Right hindlimb (tissue), 1 donor: ENCODE measurements at regions not wholly inside any gene's neighbourhood (a gene's known extent, or its start where the extent isn't known, plus 50 kb on each side); places are given as distances from the start of the nearest gene placed in this dataset.
"Not testable (repeated sequence)": the region's sequence is repeated elsewhere in the genome, so short reads cannot be mapped to it uniquely, and the experiment has no call there.

Source experiments
- DNase-seq: peaks from one replicate; pipeline ENCODE4 v3.0.0-alpha.2; 2018

DNA sequence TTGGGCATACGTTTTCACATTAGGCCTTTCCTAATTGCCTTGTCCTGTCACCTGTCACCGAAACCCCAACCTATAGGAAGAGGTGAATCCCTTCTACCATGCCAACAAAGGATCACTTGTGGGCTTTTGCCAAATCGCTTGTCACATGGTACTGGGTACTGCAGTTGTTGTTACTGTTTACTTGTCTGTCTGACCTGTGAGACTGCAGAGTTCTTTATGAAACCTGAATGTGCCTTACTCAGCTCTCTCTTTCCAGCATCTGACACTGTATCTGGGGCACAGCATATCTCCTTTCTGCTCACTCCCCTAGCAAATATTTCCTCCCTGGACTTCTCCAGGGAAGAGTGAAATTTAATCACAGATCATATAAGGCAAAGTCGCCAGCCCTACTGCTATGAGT lies 1272.4 kb downstream of the CDH8 start:
- no peak for DNase-seq

DNA sequence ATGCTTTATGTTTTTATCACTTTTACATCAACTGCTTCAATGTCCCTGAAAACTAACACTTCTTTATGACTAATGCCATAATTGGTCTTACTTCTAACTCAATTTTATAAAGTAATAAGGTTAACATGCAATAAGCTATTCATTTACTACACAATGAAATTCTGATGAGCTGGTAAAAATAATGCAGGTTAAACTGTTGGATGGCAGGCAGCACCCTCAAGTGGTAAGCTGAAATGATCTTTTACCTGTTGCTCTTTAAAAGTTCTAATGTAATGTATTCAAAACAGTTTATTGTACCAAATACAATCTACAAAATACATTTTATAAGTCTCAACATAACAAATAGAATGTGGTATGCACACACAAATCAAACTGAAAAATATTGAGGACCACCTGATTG lies 1280.3 kb downstream of the CDH8 start:
- no peak for DNase-seq

DNA sequence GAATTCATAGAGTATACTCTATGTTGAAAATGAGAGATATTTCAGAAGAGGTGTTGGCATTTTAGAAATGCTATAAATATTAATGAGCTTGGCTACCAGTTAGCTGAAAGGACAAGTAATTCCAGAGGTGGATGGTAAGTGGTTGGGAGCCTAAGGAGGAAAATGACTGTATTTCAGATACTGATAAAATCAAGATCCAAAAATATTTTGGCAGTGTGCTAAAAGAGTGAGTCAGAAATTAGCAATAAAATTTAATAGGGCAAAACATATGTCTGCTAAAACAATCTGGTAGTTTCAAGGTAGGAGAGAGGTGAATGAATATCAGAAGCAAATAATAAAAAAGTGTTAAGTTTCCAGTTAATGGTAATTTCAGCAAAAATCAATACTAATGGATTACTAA lies 1287.9 kb downstream of the CDH8 start:
- no peak for DNase-seq

DNA sequence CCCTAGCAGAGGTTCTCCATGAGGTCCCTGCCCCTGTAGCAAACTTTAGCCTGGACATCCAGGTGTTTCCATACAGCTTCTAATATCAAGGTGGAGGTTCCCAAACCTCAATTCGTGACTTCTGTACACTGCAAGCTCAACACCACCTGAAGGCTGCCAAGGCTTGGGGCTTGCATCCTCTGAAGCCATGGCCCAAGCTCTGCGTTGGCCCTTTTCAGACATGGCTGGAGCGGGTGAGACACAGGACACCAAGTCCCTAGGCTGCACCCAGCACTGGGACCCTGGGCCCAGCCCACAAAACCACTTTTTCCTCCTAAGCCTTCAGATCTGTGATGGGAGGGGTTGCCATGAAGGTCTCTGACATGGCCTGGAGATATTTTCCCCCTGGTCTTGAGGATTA lies 1292.0 kb downstream of the CDH8 start:
- no peak for DNase-seq

DNA sequence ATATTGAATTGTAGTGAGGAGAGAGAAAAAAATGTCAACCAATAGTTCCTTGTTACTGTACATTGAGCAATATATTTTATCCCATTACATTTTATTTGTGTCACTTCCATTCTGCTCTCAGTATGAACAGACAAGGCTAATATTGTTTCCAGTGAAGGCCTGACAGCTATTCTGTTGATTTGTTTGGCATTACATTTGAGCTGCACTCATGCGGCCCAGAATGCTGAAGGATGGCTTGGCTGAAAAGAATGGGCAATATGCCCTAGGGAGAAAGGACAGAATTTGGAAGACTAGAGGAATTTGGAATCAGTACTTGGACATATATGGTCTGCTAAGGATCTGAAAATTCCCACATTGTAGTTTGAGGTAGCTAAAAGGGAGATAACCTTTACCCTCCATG lies 1294.4 kb downstream of the CDH8 start:
- DNase-seq: no peak

DNA sequence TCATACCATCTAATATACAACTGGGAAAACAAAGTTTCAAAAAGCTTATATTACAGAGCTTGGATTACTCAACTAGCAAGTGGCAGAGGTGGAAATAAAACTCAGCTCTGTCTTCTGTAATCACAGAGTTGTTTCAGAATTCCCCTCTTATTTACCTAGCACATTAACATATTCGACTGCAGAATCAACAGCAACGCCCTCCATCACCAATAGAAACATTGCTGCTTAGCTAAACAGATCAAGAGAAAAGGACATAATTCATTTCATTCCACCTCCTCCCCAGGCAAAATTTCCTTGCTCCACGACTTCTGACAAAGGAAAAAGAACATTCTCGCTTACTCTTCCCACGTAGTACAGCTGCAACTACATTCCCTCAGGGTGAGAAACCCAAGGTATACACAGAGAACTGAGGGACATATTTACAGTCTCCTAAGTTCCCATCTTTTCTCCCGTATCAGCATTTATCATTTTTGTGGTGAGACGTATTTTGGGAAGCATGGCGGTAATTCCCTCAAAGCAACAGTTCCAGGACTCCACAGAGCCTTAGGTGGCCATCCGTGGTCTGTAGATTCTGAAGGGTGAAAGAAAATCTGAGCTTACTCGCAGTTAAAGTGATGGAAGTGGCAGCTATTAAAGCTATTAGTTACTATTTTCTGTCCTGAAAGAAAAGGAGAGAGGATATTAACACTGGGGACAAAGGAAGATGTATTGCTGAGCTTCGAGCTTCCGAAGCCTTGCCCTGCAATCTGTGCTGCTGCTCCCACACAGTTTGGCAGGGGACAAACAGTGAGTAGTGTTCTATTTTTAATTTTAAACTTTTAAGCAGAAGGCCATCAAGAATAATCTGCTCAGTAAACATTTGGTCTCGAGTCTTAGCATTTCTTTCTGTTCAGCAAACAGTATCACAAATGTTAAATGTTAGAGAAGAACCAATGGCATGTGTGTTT lies 1296.2 kb downstream of the CDH8 start:
- no peak for DNase-seq

DNA sequence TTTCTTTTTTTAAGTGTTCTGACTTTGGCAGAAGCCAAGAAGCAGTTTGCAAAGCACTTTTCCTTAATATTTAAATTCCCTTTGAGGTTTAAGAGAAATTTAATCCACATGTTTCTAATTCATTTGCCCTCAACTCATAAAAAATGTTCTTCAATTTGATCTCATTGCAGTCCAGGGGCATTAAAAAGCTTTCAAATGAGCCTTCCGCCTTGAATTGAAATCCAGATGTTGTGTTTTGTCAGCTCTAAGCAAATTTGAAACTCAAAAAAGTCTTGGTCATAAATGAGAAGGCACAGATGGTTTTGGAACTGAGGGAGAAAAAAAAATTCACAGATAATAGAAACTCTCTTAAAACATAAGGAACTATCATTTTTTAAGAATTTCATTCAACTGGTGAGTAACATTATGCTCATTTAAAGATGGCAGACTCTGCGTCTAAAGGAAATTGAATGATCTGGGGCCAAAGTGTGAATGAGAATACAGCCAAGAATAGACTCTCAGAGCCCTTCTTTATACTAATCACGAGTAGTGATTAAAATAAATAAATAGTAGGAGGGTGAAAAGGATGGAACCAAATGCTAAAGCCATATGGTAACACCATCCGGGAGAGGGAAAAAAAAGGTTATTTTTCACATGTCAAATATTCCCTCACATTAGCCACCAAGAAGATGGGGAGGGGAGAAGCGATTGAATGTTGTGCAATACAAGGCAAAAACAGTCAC lies 1304.7 kb downstream of the CDH8 start:
- DNase-seq: no peak

DNA sequence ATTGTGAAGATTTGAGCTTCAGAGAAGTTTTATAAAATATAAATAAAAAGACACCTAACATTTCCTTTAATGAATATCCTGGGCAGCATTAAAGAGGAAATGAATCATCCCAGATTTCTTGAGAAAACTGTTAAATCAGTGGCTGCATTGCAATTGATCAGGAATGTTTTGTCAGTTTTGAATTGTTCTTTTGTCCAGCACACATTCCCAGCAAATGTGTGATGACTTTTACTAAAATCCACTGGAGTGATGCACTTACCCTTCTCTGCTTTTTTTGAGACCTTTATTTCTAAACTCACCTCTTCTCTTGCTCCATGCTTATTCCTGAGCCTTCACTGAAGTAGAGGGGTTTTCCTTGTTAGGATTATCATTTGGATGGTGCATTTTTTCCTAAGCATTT lies 1307.2 kb downstream of the CDH8 start:
- no peak for DNase-seq

DNA sequence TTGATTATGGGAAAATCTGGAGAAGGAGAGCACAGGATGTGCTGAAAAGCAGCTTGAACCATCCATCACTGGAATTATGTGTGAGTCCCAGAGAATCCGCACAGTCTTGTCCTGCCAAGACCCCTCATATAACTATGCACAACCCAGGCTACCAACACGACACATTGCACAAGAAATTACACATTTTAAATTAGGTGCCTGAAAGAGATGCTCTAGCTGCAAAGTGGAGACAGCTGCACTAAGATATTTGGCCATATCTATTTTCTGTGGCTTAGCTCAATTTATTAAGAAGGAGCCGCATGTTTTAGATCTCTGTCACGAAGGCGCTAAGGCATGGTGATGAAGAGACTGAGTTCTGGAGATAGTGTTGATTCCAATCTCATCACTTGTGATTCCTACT lies 1308.4 kb downstream of the CDH8 start:
- peak; percentile 38 for DNase-seq

DNA sequence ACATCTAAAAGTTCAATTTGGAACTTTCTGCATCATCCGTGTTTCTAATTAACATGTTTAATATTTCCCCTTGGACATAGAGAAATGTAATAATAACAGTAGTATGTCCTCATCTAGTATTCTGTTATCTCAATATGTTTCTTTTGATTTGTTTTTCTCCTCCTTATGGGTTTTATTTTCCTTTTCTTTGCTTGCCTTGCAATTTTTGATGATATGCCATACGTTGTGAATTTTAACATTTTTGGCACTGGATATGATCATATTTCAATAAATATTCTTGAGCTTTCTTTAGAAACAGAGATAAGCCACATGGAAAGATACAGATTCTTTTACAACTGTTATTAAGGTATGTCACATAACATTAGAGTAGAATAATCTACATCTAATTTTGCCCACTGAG lies 1316.2 kb downstream of the CDH8 start:
- DNase-seq: no peak

DNA sequence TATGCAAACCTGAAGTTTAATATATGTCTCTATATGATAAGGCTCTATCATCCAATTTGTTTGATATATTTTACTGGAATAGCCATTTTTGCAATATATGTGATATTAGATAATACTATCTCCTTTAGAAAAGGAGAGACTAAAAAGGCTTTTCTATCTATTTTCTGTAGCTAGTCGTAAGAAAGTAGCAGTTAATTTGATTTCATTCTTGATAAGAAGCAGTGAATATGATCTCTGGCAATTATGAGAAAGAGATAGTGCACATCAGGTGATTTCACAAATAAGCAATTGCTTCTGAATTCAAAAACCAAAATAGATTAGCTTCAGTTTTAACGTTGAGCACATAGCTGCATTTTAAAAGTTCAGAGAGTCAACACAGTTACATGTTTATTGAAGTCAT lies 1318.4 kb downstream of the CDH8 start:
- no peak for DNase-seq

DNA sequence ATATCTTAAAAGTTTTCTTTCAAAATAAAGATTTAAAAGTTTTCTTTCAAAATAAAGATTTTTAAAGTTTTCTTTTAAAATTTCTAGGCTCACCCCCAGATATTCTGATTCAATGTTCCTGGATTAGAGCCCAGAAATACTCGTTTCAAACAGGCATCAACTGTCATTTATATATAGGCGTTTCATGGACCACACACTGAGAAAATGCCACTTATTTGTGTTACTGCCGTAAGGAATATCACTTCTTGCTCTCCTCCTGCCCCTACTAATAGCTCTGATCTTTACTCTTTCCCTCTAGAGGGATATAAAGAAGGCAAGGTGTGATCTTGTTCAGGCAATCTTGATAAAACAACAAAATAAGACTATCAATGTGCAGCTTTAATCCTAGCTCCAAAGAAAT lies 1324.1 kb downstream of the CDH8 start:
- DNase-seq: no peak

DNA sequence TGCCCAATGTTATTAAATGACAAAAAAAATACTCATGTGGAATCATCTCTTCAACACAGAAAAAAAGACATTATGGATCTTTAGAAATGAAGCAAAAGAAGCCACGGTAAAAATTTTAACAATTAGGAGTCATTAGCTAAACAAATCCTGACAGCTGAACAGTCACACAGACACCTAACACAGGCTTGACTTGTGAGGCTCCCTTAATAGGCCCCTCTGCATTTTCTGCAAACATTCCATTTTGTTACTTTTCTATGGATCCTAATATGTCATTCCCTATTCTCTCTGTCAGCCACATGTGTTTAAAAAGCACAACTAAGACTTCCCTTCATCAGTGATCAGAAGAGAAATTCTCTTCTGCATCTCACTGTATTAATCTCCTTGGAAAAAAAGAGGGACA lies 1331.5 kb downstream of the CDH8 start:
- DNase-seq: no peak

DNA sequence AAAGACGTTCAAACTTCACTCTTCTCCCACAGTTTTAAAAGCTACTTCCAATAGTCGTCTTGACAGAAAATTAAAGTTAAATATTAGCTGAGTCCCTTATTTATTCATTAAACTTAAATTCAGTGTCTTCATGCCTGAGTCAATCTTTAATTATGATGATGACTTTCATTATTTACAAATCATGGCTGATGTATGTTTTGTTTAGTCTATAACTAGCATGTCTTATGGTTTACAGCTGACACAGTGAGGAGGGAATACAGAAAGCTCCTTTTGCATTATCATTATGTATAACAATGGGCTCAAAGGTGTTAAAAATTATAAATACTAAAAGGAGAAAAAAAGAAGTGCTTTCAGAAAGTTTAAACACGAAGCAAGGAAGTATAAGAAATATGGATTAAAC lies 1333.1 kb downstream of the CDH8 start:
- no peak for DNase-seq

DNA sequence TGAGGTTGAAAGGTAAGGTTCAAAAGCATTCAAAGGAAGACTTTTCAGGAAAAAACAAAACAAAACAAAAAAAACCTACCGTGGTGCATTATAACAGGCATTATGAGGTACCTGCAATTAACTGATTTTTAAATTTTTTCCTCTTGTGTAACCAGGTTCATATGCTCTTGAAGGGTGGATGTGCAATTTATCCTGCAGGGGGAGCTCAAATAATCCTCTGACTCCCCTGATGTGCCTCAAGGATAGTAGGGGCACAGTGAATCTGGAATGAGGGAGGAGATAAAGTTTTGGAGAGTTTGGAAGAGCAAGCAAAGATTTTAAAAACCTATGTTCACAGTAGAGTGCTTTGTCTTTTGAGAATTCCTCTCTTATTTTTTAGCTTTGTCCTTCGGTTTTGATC lies 1349.4 kb downstream of the CDH8 start:
- no peak for DNase-seq

DNA sequence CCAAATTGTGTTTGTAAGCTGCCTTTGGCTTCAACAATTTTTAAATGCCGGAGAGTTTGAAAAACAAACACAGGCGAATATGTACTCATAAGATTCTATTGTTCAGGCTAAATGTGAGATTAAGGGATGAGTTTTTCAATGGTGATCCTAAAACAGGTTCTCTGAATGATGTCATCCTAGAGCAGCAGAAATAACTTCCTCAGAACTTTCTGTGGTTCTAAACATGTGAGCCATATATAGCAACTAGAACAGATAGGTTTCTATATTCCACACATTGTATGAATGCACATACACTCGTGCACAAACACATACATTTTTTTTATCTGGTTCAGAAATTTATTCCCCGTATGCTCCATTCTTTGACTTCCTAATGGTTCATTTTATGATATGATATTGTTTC lies 1352.2 kb downstream of the CDH8 start:
- DNase-seq: no peak

DNA sequence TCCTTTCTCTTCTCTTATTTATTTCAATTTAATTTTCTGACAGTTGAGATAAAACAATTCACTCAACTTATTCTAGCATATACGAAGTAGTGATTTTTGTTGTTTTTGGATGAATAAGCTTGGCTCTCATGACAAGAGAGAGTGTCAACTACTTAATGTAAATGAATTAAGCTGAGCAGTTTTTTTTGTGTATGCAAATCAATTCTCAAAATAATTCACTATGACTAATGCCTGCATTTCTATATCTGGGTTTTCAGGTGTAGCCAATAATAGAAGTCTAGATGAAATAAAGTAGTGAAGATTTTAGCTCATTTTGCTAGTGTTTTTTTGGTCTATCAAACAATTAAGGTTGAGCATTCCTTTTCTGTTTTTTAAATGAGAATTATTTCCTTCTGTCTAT lies 1354.0 kb downstream of the CDH8 start:
- DNase-seq: no peak

DNA sequence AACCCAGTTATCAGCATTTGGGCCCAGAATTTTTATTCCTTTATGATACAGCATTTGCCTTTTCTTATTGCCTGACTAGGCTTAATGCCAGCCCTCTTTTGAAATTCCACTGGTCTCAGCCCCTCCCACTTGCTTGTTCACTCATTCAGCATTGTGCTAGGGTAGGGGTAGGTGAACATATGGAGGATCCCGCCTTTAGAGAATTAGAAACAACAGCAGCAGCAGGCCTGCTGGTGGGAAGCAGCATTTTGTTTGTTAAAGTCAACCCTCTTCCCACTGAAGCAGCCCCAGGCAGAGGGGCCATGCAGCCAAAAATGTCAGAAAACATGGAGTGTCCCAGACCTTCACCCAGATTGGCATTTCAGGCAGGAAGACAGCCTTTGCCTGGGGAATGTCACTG lies 1355.2 kb downstream of the CDH8 start:
- no peak for DNase-seq

DNA sequence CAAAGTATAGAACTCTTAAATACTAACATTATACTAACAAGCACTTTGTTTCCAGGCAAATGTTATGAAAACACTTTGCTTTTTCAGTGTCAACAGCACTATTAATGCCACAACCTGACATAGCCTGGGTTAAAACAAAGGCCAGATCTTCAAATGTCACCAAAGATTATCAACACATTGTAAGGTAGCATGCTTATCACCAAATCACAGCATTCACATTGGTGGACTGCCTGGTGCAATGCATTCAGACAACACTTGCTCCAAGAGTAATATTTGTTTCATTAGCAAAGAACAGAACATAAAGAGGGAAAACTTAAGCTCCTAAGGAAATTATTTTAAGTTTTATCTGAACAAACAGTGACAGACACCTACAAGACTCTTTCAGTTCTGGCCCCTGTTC lies 1361.2 kb downstream of the CDH8 start:
- no peak for DNase-seq

DNA sequence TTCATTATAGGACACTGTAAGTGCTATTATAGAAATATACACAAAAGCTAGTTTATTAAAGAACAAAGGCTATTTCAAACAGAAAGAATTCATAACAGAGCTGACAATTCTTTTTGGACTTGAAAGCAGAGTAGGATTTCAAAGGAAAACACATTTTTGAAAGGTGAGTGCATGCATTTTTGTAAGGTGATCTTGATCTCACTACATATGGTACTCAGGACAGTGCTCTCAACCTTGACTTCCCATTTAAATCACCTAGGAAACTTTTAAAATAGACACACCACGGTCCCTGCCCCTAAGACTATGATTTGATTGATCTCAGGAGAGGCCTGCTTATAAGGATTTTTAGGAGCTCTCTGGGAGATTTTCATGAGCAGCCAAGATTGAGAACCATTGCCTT lies 1362.0 kb downstream of the CDH8 start:
- DNase-seq: no peak

DNA sequence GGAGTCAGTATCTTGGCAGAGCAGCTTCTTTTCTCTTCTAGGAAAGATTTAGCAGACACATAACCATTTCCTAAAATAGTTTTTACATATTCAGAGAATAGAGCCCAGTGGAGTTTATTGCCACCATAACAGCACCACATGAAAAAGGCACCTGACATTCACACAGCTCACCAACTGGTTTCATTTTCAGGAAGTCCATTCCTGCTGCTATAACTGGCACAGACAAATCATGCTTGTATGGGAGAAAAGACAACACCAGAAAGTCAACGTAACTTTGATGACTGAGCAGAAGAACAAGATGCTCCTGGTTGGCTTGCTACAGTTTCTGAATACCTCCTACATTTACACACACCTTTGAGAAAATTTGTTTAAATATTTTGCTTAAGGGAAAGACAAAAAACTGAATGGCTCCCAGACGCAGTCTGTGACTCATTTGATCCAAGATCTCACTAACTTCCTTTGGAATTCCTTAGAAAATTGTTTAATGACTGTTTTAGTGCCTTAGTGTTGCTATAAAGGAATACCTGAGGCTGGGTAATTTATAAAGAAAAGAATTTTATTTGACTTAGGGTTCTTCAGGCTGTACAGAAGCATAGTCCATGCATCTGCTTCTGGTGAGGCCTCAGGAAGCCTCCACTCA lies 1380.6 kb downstream of the CDH8 start:
- no peak for DNase-seq

DNA sequence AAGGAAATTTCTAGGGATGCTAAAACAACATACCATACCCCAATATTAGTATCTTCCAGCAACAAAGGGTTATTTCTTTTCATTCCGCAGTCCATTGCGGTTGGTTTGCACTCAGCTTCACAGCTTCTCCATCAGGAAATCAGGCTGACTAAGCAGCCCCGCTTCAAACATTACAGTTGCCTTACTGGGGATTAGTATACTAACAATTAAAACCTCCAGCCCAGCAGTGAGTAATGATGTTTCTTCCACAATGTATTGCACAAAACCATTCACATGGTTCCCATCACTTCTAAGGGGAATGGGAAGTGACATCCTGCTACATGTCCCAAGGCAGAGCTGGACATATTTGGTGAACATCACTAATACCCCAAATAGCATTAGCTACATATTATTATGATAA lies 1384.9 kb downstream of the CDH8 start:
- no peak for DNase-seq

DNA sequence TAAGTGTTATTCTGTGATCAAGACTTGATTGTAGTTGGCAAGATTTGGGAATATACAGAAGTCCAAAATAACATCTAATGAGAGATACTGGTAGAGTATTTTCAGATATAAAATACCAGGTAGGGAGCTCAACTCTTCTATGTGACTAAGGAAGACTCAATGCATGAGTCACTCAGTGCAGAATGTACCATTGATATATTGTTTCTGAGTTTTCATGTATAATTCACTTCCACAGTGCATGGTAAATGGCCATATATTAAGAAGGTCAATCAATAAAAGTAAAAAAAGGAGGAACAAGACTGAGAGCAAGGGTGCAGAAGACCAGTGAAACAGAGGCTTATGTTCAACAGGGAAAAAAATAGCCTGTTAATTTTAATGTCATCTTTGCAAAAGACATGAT lies 1387.9 kb downstream of the CDH8 start:
- DNase-seq: no peak

DNA sequence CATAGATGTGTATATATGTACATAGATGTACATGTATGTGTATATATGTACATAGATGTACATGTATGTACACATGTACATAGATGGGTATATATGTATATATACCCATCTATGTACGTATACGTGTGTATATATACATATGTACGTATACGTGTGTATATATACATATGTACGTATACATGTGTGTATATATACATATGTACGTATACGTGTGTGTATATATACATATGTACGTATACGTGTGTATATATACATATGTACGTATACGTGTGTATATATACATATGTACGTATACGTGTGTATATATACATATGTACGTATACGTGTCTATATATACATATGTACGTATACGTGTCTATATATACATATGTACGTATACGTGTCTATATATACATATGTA lies 1388.8 kb downstream of the CDH8 start:
- not testable (repeated sequence) for DNase-seq
